H1 (cell line): ENCODE measurements at regions not wholly inside any gene's neighbourhood (a gene's known extent, or its start where the extent isn't known, plus 50 kb on each side); places are given as distances from the start of the nearest gene placed in this dataset.

Source experiments
- CHD2 ChIP-seq: IDR thresholded peaks from 2 replicates; pipeline ENCODE4 v1.6.1; 2012; ENCODE audit warnings: low read length, improper control_type of control experiment
- GABPA ChIP-seq: IDR thresholded peaks from 2 replicates; pipeline ENCODE4 v1.6.1; 2011; ENCODE audit warnings: mild to moderate bottlenecking, low read length, moderate library complexity, borderline replicate concordance; ENCODE audit not compliant: insufficient read depth
- JUND ChIP-seq: IDR thresholded peaks from 2 replicates; pipeline ENCODE4 v1.6.1; 2011; ENCODE audit warnings: mild to moderate bottlenecking, improper control_type of control experiment, low read length
- POLR2AphosphoS5 ChIP-seq: IDR thresholded peaks from 2 replicates; pipeline ENCODE4 v1.6.1; 2011; ENCODE audit warnings: low read depth, low read length
- SIN3A ChIP-seq, 2 experiments: IDR thresholded peaks in 1 of 2; conservative IDR thresholded peaks in 1 of 2; 2 replicates each; pipeline ENCODE4 v1.6.1; 2011 to 2012; ENCODE audit warnings: low read length in 2 of 2, improper control_type of control experiment in 1 of 2, low read depth in 1 of 2, mild to moderate bottlenecking in 1 of 2
- SIX5 ChIP-seq: IDR thresholded peaks from 2 replicates; pipeline ENCODE4 v1.6.1; 2011; ENCODE audit warnings: mild to moderate bottlenecking, low read depth, low read length
- TF ChIP-seq, protein P1 (sequence below): IDR thresholded peaks from 2 replicates; pipeline ENCODE4 v1.6.1; 2011; ENCODE audit warnings: low read depth, mild to moderate bottlenecking, low read length; ENCODE audit not compliant: insufficient read depth

DNA sequence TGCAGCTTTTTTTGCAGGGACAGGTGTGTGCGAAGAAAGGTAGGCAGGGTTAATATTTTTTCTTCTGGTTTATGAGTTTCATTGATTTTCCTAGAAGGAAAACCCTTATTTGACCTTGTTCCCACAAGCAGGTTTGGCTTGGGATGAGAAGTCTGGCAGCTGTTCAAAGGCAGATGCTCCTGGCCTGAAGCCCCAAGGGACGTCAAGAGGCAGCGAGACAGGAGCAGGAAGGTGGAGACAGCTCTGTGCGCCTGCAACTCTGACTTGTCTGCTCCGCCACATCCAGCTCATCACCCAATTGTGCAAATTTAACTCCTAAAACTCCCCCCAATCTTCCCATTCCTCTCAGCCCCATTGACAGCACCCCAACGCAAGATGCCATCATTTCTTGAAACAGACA lies 136.8 kb upstream of the XYLT1 start (continued):
- no peak for TF ChIP-seq SIX5
- no peak for TF ChIP-seq CHD2
- TF ChIP-seq SIN3A (conservative IDR thresholded peaks at IDR 0.05 in 1 of 2, IDR thresholded peaks at IDR 0.05 in 1 of 2; ENCODE audit: low read depth in 1 of 2, low read length in 2 of 2): no peak
- TF ChIP-seq JUND: no peak
- TF ChIP-seq, protein P1, sequence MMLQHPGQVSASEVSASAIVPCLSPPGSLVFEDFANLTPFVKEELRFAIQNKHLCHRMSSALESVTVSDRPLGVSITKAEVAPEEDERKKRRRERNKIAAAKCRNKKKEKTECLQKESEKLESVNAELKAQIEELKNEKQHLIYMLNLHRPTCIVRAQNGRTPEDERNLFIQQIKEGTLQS: no peak
- TF ChIP-seq GABPA: no peak
- TF ChIP-seq POLR2AphosphoS5: no peak
